ENCODE measurements at regions not wholly inside any gene's neighbourhood (a gene's known extent, or its start where the extent isn't known, plus 50 kb on each side); places are given as distances from the start of the nearest gene placed in this dataset.

DNA sequence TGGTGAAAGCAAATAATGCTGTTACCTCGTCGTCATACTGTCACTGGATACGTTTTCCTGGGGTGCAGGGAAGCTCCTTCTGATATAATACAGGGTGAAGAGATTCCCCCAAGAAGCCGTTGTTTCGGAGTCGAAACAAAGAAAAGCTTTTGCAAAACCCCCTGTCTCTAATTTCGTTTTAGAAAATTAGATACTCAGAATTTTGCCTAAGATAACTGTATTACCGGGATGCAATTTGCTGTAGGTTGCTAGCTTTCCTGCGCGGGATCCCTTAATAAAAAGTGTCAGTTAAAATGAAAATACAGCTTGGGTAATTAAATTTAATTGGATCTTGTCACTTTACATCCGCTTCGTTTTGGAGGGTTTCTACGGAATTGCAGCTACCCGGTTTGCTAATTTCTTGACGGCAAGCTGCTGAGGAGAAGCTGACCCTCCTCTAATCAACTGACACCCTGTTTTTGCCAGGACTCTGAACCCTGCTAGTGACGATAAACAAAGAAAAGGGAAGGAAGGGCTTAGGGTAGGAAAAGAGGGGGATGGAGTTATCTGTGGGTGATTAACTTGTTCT, 174.6 kb downstream of the SHOX start:
- H3K9me3 Mint-ChIP-seq, result peaks cover 6% of the 10 kb centered on the region
- intact Hi-C loops (cut with micrococcal nuclease), result no loop called here
- no peaks in the 10 kb centered on the region for H3K36me3 Mint-ChIP-seq (ENCODE audit: low read depth)
- no peak overlapping the region for H3K27ac Mint-ChIP-seq
- no peaks in the 10 kb centered on the region for H3K4me1 Mint-ChIP-seq
- DNase-seq (no peak), ATAC-seq (ENCODE audit: low read depth) (no peak)
- no peak for TF ChIP-seq CTCF (IDR thresholded peaks at IDR 0.05)
- CTCF ChIA-PET, result no interaction called here
- no peak overlapping the region for H3K4me3 Mint-ChIP-seq
- H3K27me3 Mint-ChIP-seq, result no peaks in the 10 kb centered on the region
- POLR2A ChIA-PET, result no interaction called here

- no peaks in the 10 kb centered on the region for H3K36me3 Mint-ChIP-seq (ENCODE audit: low read depth)
- no peak overlapping the region for H3K27ac Mint-ChIP-seq
- H3K27me3 Mint-ChIP-seq, result no peaks in the 10 kb centered on the region
- no peaks in the 10 kb centered on the region for H3K4me1 Mint-ChIP-seq
- intact Hi-C loops (cut with micrococcal nuclease), result no loop called here
- DNase-seq (no peak), ATAC-seq (ENCODE audit: low read depth) (no peak)
- ChIA-PET CTCF (no interaction called here), POLR2A (no interaction called here)
- H3K9me3 Mint-ChIP-seq, result peaks cover 13% of the 10 kb centered on the region
- TF ChIP-seq CTCF (IDR thresholded peaks at IDR 0.05), result no peak
- no peak overlapping the region for H3K4me3 Mint-ChIP-seq
Measured at GRCh38 chrX:802846-803245, 172.3 kb downstream of the SHOX start.

DNA sequence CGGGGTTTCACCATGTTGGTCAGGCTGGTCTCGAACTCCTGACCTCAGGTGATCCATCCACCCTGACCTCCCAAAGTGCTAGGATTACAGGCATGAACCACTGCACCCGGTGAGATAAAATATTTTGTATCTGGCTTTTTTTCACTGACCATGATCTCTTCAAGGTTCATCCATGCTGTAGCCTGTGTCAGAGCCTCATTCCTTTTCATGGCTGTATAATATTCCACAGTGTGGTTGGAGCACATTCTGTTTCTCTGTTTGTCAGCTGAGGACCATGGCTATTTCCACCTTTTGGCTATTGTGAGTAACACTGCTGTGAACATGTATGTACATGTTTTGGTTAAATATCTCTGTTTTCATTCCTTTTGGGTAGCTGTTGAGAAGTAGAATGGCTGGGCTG, 169.2 kb downstream of the SHOX start:
- H3K36me3 Mint-ChIP-seq (ENCODE audit: low read depth), result no peaks in the 10 kb centered on the region
- ATAC-seq (ENCODE audit: low read depth) (no peak), DNase-seq (no peak)
- ChIA-PET CTCF (no interaction called here), POLR2A (no interaction called here)
- H3K27ac Mint-ChIP-seq, result no peak overlapping the region
- H3K4me1 Mint-ChIP-seq, result no peaks in the 10 kb centered on the region
- no peak overlapping the region for H3K4me3 Mint-ChIP-seq
- peaks cover 13% of the 10 kb centered on the region for H3K9me3 Mint-ChIP-seq
- intact Hi-C loops (cut with micrococcal nuclease), result no loop called here
- no peak for TF ChIP-seq CTCF (IDR thresholded peaks at IDR 0.05)
- H3K27me3 Mint-ChIP-seq, result no peaks in the 10 kb centered on the region

- ATAC-seq (ENCODE audit: low read depth) (no peak), DNase-seq (no peak)
- H3K36me3 Mint-ChIP-seq (ENCODE audit: low read depth), result no peaks in the 10 kb centered on the region
- H3K4me1 Mint-ChIP-seq, result no peaks in the 10 kb centered on the region
- intact Hi-C loops (cut with micrococcal nuclease), result no loop called here
- ChIA-PET CTCF (no interaction called here), POLR2A (no interaction called here)
- no peak overlapping the region for H3K4me3 Mint-ChIP-seq
- H3K27ac Mint-ChIP-seq, result no peak overlapping the region
- no peaks in the 10 kb centered on the region for H3K9me3 Mint-ChIP-seq
- peaks cover 9% of the 10 kb centered on the region for H3K27me3 Mint-ChIP-seq
- no peak for TF ChIP-seq CTCF (IDR thresholded peaks at IDR 0.05)
Measured at GRCh38 chrX:794311-794710, 163.7 kb downstream of the SHOX start.

GRCh38 chrX:793216-793770, 162.7 kb downstream of the SHOX start:
- POLR2A ChIA-PET, result no interaction called here
- Mint-ChIP-seq H3K27me3 (peaks cover 10% of the 10 kb centered on the region), H3K9me3 (no peaks in the 10 kb centered on the region), H3K4me3 (no peak overlapping the region), H3K27ac (no peak overlapping the region), H3K4me1 (no peaks in the 10 kb centered on the region), H3K36me3 (ENCODE audit: low read depth) (no peaks in the 10 kb centered on the region)
- DNase-seq, result no peak
- TF ChIP-seq CTCF (IDR thresholded peaks at IDR 0.05), result no peak
- no peak for ATAC-seq (ENCODE audit: low read depth)
- CTCF ChIA-PET, result no interaction called here
- intact Hi-C loops (cut with micrococcal nuclease), result no loop called here
